ENCODE measurements at regions not wholly inside any gene's neighbourhood (a gene's known extent, or its start where the extent isn't known, plus 50 kb on each side); places are given as distances from the start of the nearest gene placed in this dataset.

DNA sequence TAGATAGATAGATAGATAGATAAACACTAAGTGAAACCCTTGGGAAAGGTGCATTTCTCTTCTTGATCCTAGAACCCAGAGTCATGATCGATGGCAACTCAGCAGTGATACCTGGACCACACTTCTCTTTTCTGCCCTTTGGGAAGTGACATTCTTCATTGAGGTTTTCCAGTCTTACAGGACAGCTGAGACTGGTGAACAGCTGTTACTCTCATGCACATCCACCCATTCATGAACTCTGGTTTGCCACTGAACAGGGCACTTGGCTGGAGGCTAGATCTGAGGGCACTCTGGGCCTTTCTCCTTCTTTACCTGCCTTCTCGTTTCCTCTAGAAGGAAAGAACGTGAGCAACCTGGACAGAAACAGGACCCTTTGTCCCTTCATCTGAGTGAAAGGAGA is 164.5 kb downstream of the DRD1 start:
- no peak for DNase-seq (ENCODE audit: low spot score)
- TF ChIP-seq CTCF (IDR thresholded peaks at IDR 0.05; ENCODE audit: extremely low read depth, missing control alignments), result no peak

DNA sequence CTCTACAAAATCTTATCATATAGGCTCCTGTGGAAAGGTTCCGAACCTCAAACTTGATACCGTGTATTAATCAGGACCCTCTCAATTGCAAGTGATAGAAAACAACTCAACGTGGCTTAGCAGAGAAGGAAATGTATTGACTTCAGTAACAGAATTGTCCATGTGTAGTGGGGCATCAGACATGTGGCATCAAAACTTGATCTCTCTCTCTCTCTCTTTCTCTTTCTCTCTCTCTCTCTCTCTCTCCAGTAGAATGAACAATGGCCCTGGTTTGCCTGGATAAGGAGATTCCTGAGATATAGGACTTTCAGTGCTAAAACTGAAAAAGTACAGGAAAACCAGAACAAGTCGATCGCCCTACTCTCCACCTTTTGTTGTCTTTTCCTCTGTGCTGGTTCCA is 168.2 kb downstream of the DRD1 start:
- TF ChIP-seq CTCF (IDR thresholded peaks at IDR 0.05; ENCODE audit: extremely low read depth, missing control alignments), result no peak
- DNase-seq (ENCODE audit: low spot score), result no peak

- DNase-seq (ENCODE audit: low spot score), result no peak
- no peak for TF ChIP-seq CTCF (IDR thresholded peaks at IDR 0.05; ENCODE audit: extremely low read depth, missing control alignments)
Measured at GRCh38 chr5:175275097-175275496, 168.9 kb downstream of the DRD1 start.

- DNase-seq (ENCODE audit: low spot score), result no peak
Measured at GRCh38 chr5:175274171-175274570, 169.8 kb downstream of the DRD1 start.

DNA sequence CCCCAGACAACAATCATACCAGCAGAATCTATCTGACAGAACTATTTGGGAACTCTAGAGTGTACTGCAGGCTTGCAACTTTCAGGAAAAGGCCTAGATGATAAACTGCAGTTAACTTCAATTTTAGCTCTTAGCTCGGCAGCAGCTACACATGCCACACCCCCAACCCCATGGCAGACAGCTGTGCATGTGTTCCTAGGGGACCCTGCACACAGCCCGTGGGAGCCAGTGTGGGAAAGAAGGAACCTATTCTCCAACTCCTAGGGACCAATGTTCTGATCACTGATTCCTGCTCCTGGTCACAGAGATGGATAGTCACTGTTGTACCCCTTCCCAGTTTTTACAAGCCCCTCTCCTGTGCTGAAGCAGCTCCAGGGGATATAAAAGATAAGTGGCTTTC is 179.6 kb downstream of the DRD1 start:
- no peak for TF ChIP-seq CTCF (IDR thresholded peaks at IDR 0.05; ENCODE audit: extremely low read depth, missing control alignments)
- DNase-seq (ENCODE audit: low spot score), result no peak

More at GRCh38 chr5:175274171-175274570, 169.8 kb downstream of the DRD1 start:
- TF ChIP-seq CTCF (IDR thresholded peaks at IDR 0.05; ENCODE audit: extremely low read depth, missing control alignments), result no peak

GRCh38 chr5:175263776-175264175 is 180.2 kb downstream of the DRD1 start:
- no peak for DNase-seq (ENCODE audit: low spot score)
- TF ChIP-seq CTCF (IDR thresholded peaks at IDR 0.05; ENCODE audit: extremely low read depth, missing control alignments), result no peak

GRCh38 chr5:175261526-175261925 is 182.5 kb downstream of the DRD1 start:
- DNase-seq (ENCODE audit: low spot score), result no peak
- no peak for TF ChIP-seq CTCF (IDR thresholded peaks at IDR 0.05; ENCODE audit: extremely low read depth, missing control alignments)

Measured in GM20000 (cell line).